K562 (cell line): ENCODE measurements at regions not wholly inside any gene's neighbourhood (a gene's known extent, or its start where the extent isn't known, plus 50 kb on each side); places are given as distances from the start of the nearest gene placed in this dataset.

Experiments used
- ATAC-seq: fragments of 200-7000 bp; cut with Tn5 transposase; 3 replicates; pipeline ENCODE4 v1.9.1; 2020; ENCODE audit warnings: moderate library complexity
- BruUV-seq: library from RNA; stranded (reverse); fragments of 400-500 nt; replicated peaks from 2 replicates; lab custom pipeline; 2021; lab: Mats Ljungman, UMichigan
- CTCF ChIA-PET: fragments of 300-600 bp; formaldehyde crosslinking; extraction: SDS; loops from one replicate; lab custom pipeline; 2021; ENCODE audit warnings: low intra/inter-chr PET ratio; lab: Yijun Ruan, JAX
- POLR2A ChIA-PET: fragments of 300-600, 350-650 bp; sonication (Branson Sonifier 250); formaldehyde crosslinking; extraction: SDS; loops from one replicate; lab custom pipeline; 2021; ENCODE audit warnings: antibody characterized with exemption, inconsistent platforms; lab: Yijun Ruan, JAX
- DNase-seq, 4 experiments: peaks; one replicate each; pipeline versions ENCODE4 v3.0.0 to v3.0.0-alpha.2; 2011 to 2018; ENCODE audit warnings: low spot score in 3 of 4, mixed read lengths in 3 of 4; ENCODE audit errors: extremely low read depth in 1 of 4
- FAIRE-seq: peaks from 2 replicates; lab custom pipeline; 2011; peaks lifted over from hg19 to GRCh38; lab: Jason Lieb, UNC
- H2AFZ ChIP-seq: 2 replicates; pipeline ENCODE4 v1.6.0; 2011; ENCODE audit warnings: low read depth, low read length, control low read depth, inconsistent platforms
- H3K27ac ChIP-seq: fragments of 200-600 bp; 3 replicates; pipeline ENCODE4 v1.8.0; 2011; ENCODE audit warnings: low read depth, mild to moderate bottlenecking, control low read depth, inconsistent platforms, low read length, moderate library complexity, mixed read lengths; ENCODE audit errors: extremely low read depth
- H3K27me3 ChIP-seq, 2 experiments: fragments of 300-600 bp in 1 of 2; 2 replicates in 1 of 2; 3 replicates in 1 of 2; pipeline versions ENCODE4 v1.6.0 to v1.8.0; 2011; ENCODE audit warnings: inconsistent platforms in 2 of 2, low read length in 2 of 2, mild to moderate bottlenecking in 1 of 2, mixed read lengths in 1 of 2, moderate library complexity in 1 of 2; ENCODE audit not compliant: control insufficient read depth in 2 of 2, insufficient read depth in 2 of 2
- H3K36me3 ChIP-seq: fragments of 300-600 bp; 3 replicates; pipeline ENCODE4 v1.8.0; 2011; ENCODE audit warnings: mild to moderate bottlenecking, low read length, inconsistent platforms; ENCODE audit not compliant: control insufficient read depth, insufficient read depth
- H3K4me1 ChIP-seq, 2 experiments: fragments of 200-600 bp in 1 of 2; replicated peaks in 1 of 2; 2 replicates in 1 of 2; 3 replicates in 1 of 2; pipeline versions ENCODE4 v1.5.1 to v1.8.0; 2011; ENCODE audit warnings: inconsistent platforms in 2 of 2, low read length in 2 of 2, mild to moderate bottlenecking in 1 of 2, mixed read lengths in 1 of 2, moderate library complexity in 1 of 2; ENCODE audit not compliant: control insufficient read depth in 2 of 2, insufficient read depth in 2 of 2
- H3K4me2 ChIP-seq: 2 replicates; pipeline ENCODE4 v1.6.1; 2011; ENCODE audit warnings: low read length, control low read depth, inconsistent platforms, mixed read lengths; ENCODE audit not compliant: insufficient read depth
- H3K4me3 ChIP-seq: fragments of 200-600 bp; sonication (generic), shearing (Covaris generic); 2 replicates; pipeline ENCODE4 v1.5.1; 2016; ENCODE audit warnings: control low read depth, inconsistent platforms
- H3K79me2 ChIP-seq: fragments of 200-600 bp; 3 replicates; pipeline ENCODE4 v1.8.0; 2011; ENCODE audit warnings: low read length, inconsistent platforms; ENCODE audit not compliant: control insufficient read depth, insufficient read depth
- H3K9ac ChIP-seq, 2 experiments: 2 replicates each; pipeline versions ENCODE4 v1.6.0 to v1.6.1; 2011; ENCODE audit warnings: low read depth in 2 of 2, low read length in 2 of 2, control low read depth in 1 of 2, inconsistent platforms in 1 of 2, mild to moderate bottlenecking in 1 of 2, mixed read lengths in 1 of 2; ENCODE audit not compliant: insufficient read depth in 1 of 2
- H3K9me1 ChIP-seq: one replicate; pipeline ENCODE4 v1.6.0; 2011; ENCODE audit warnings: inconsistent platforms, mild to moderate bottlenecking, low read length, moderate library complexity; ENCODE audit not compliant: control insufficient read depth, insufficient read depth
- H3K9me3 ChIP-seq: replicated peaks from 2 replicates; pipeline ENCODE4 v1.5.1; 2011; ENCODE audit warnings: low read depth, low read length, inconsistent platforms; ENCODE audit not compliant: control insufficient read depth, insufficient read depth
- H4K20me1 ChIP-seq: replicated peaks from 2 replicates; pipeline ENCODE4 v1.6.1; 2011; ENCODE audit warnings: low read length, inconsistent platforms, mixed read lengths; ENCODE audit not compliant: control insufficient read depth, insufficient read depth
- CGGBP1 ChIP-seq: fragments of 250-450 bp; sonication (Bioruptor Pico); IDR thresholded peaks from 2 replicates; pipeline ENCODE4 v1.9.0; 2021; ENCODE audit warnings: mild to moderate bottlenecking
- CREBBP ChIP-seq: IDR thresholded peaks from one replicate; pipeline ENCODE4 v1.6.1; 2012; ENCODE audit warnings: low read depth, mild to moderate bottlenecking, control low read depth, inconsistent platforms, low read length
- ELF2 ChIP-seq: fragments of 250-450 bp; sonication (Bioruptor Pico); IDR thresholded peaks from 2 replicates; pipeline ENCODE4 v1.5.0; 2021; ENCODE audit warnings: mild to moderate bottlenecking
- FOXA1 ChIP-seq: fragments of 450-650 bp; IDR thresholded peaks from 2 replicates; pipeline ENCODE4 v1.6.1; 2016; ENCODE audit warnings: mild to moderate bottlenecking, borderline replicate concordance
- KDM2B ChIP-seq: fragments of 250-450 bp; sonication (Bioruptor Pico); IDR thresholded peaks from 2 replicates; pipeline ENCODE4 v1.8.0; 2021; ENCODE audit warnings: mild to moderate bottlenecking, moderate library complexity
- MED1 ChIP-seq: sonication (generic); formaldehyde crosslinking; IDR thresholded peaks from 2 replicates; pipeline ENCODE4 v1.8.1; 2023; ENCODE audit warnings: missing genetic modification reagents, borderline replicate concordance
- NBN ChIP-seq: fragments of 450-650 bp; IDR thresholded peaks from 2 replicates; pipeline ENCODE4 v1.6.1; 2016; ENCODE audit warnings: low read depth, mild to moderate bottlenecking
- PHF20 ChIP-seq: fragments of 450-650 bp; IDR thresholded peaks from 2 replicates; pipeline ENCODE4 v1.6.1; 2018; ENCODE audit not compliant: partially characterized antibody
- RUNX1 ChIP-seq: sonication (generic); IDR thresholded peaks from 2 replicates; pipeline ENCODE4 v1.6.1; 2016; ENCODE audit warnings: antibody characterized with exemption, low read depth
- SLC30A9 ChIP-seq: fragments of 250-450 bp; sonication (Bioruptor Pico); IDR thresholded peaks from 2 replicates; pipeline ENCODE4 v1.8.0; 2022; ENCODE audit warnings: mild to moderate bottlenecking, moderate library complexity
- ZNF134 ChIP-seq: fragments of 250-450 bp; sonication (Bioruptor Pico); conservative IDR thresholded peaks from 2 replicates; pipeline ENCODE4 v1.4.0; 2020
- ZNF212 ChIP-seq: fragments of 450-650 bp; formaldehyde crosslinking; IDR thresholded peaks from 2 replicates; pipeline ENCODE4 v1.4.0; 2020; ENCODE audit warnings: mild to moderate bottlenecking
- WGBS: fragments of 100-300 bp; shearing (Covaris generic); methylation state at CpG from one replicate; pipeline ENCODE4 v1.1.6; 2016; ENCODE audit warnings: low coverage, mixed read lengths; ENCODE audit not compliant: insufficient coverage; ENCODE audit errors: missing lambda C conversion rate; 5-methylcytosine and 5-hydroxymethylcytosine counted together
- in situ Hi-C: fragments of 300-500 bp; cut with MboI; formaldehyde crosslinking; loops from 4 replicates; pipeline ENCODE4 v1.15.0; 2018; ENCODE audit warnings: inconsistent platforms, mixed read lengths
- intact Hi-C: fragments of 100-400 bp; cut with micrococcal nuclease; formaldehyde crosslinking; loops from 2 replicates; pipeline ENCODE4 v1.14.2; 2022

GRCh38 chr22:34210301-34210700 lies 290.0 kb upstream of the LARGE1 start:
- Histone ChIP-seq H3K9ac (no peak overlapping the region), H4K20me1 (no peaks in the 10 kb centered on the region), H3K9me1 (no peaks in the 10 kb centered on the region), H3K27ac (no peak overlapping the region), H3K4me2 (no peak overlapping the region), H3K79me2 (no peaks in the 10 kb centered on the region), H3K4me3 (no peak overlapping the region), H3K27me3 (no peaks in the 10 kb centered on the region), H3K4me1 (no peaks in the 10 kb centered on the region), H3K9me3 (no peaks in the 10 kb centered on the region), H2AFZ (no peak overlapping the region), H3K36me3 (no peaks in the 10 kb centered on the region)
- TF ChIP-seq CREBBP (no peak), ZNF134 (CRISPR knock-in tag) (no peak)
- ChIA-PET POLR2A (no interaction called here), CTCF (no interaction called here)
- intact Hi-C loops = no loop called here
- no peak for ATAC-seq
- WGBS = 2% methylated on average over 4 of the region's 7 CpGs
- DNase-seq = no peak
- in situ Hi-C loops = no loop called here
- no peak for FAIRE-seq
- no TSS peak for BruUV-seq

GRCh38 chr22:34214372-34214771 lies 294.1 kb upstream of the LARGE1 start:
- ATAC-seq = no peak
- POLR2A ChIA-PET = no interaction called here
- H3K4me3 ChIP-seq = no peak overlapping the region
- no peak for TF ChIP-seq CGGBP1 (CRISPR knock-in tag)
- TF ChIP-seq ELF2 (CRISPR knock-in tag) = no peak
- no peak for TF ChIP-seq NBN
- TF ChIP-seq KDM2B (CRISPR knock-in tag) = no peak
- TF ChIP-seq SLC30A9 = no peak
- TF ChIP-seq MED1 = no peak
- TF ChIP-seq ZNF212 = no peak
- TF ChIP-seq RUNX1 = no peak
- no peak for TF ChIP-seq PHF20
- no peak for TF ChIP-seq FOXA1

More at GRCh38 chr22:34214372-34214771, 294.1 kb upstream of the LARGE1 start:
- no peak overlapping the region for H3K4me2 ChIP-seq
- H4K20me1 ChIP-seq = no peaks in the 10 kb centered on the region
- in situ Hi-C loops (no loop called here), intact Hi-C loops (no loop called here)
- no peak for FAIRE-seq
- H3K9me1 ChIP-seq = no peaks in the 10 kb centered on the region
- H2AFZ ChIP-seq = no peak overlapping the region
- H3K4me1 ChIP-seq = no peaks in the 10 kb centered on the region
- CTCF ChIA-PET = no interaction called here
- H3K27me3 ChIP-seq = no peaks in the 10 kb centered on the region
- no peaks in the 10 kb centered on the region for H3K79me2 ChIP-seq
- H3K27ac ChIP-seq = no peak overlapping the region
- no peaks in the 10 kb centered on the region for H3K36me3 ChIP-seq
- BruUV-seq = no TSS peak
- no peaks in the 10 kb centered on the region for H3K9me3 ChIP-seq
- no peak overlapping the region for H3K9ac ChIP-seq
- no peak for DNase-seq
